Thoracic aorta (tissue), 2 donors: ENCODE measurements at regions not wholly inside any gene's neighbourhood (a gene's known extent, or its start where the extent isn't known, plus 50 kb on each side); places are given as distances from the start of the nearest gene placed in this dataset.

Experiments used
- ATAC-seq: fragments of 150-250 bp; one replicate; pipeline ENCODE4 v1.8.0; 2017; ENCODE audit warnings: low read depth; ENCODE audit not compliant: insufficient number of reproducible peaks, low FRiP score
- DNase-seq: peaks from one replicate; pipeline ENCODE4 v3.0.0-alpha.2; 2020; ENCODE audit warnings: low spot score
- H3K27ac ChIP-seq, 2 donors: fragments of 200-600 bp; sonication (generic); 1 replicate in 1 of 2; 2 replicates in 1 of 2; pipeline ENCODE4 v1.5.1; 2016; ENCODE audit warnings: mild to moderate bottlenecking in 2 of 2, moderate library complexity in 2 of 2
- H3K27me3 ChIP-seq: fragments of 200-600 bp; sonication (generic); replicated peaks from 2 replicates; pipeline ENCODE4 v1.6.0; 2016; ENCODE audit warnings: mild to moderate bottlenecking; ENCODE audit not compliant: insufficient read depth
- H3K36me3 ChIP-seq: fragments of 200-600 bp; sonication (generic); one replicate; pipeline ENCODE4 v1.5.1; 2016
- H3K4me1 ChIP-seq, 2 donors: fragments of 200-600 bp; sonication (generic); 1 replicate in 1 of 2; 2 replicates in 1 of 2; pipeline versions ENCODE4 v1.5.1 to v1.6.0; 2016; ENCODE audit warnings: low read depth in 2 of 2, mild to moderate bottlenecking in 1 of 2; ENCODE audit not compliant: control insufficient read depth in 1 of 2
- H3K4me3 ChIP-seq: fragments of 200-600 bp; sonication (generic); 2 replicates; pipeline ENCODE4 v1.5.1; 2016; ENCODE audit warnings: mild to moderate bottlenecking
- H3K9me3 ChIP-seq: fragments of 200-600 bp; sonication (generic); 2 replicates; pipeline ENCODE4 v1.5.1; 2016
- CTCF ChIP-seq: fragments of 200-600 bp; sonication (generic); IDR thresholded peaks from one replicate; pipeline ENCODE4 v1.5.1; 2019; ENCODE audit warnings: antibody characterized with exemption

- Histone ChIP-seq H3K4me1 (no peaks in the 10 kb centered on the region), H3K4me3 (no peak overlapping the region), H3K27ac (no peak overlapping the region), H3K9me3 (no peaks in the 10 kb centered on the region), H3K27me3 (no peaks in the 10 kb centered on the region), H3K36me3 (no peaks in the 10 kb centered on the region)
- no peak for TF ChIP-seq CTCF
- ATAC-seq: no peak
- no peak for DNase-seq
These were observed 62.3 kb upstream of the FMN2 start for GRCh38 chr1:240029418-240029817.

GRCh38 chr1:240030236-240030635 is 61.4 kb upstream of the FMN2 start:
- Histone ChIP-seq H3K36me3 (no peaks in the 10 kb centered on the region), H3K9me3 (no peaks in the 10 kb centered on the region), H3K4me3 (no peak overlapping the region), H3K4me1 (no peaks in the 10 kb centered on the region), H3K27ac (no peak overlapping the region), H3K27me3 (no peaks in the 10 kb centered on the region)
- no peak for TF ChIP-seq CTCF
- ATAC-seq (no peak), DNase-seq (no peak)

GRCh38 chr1:240031009-240031408 is 60.7 kb upstream of the FMN2 start:
- DNase-seq (no peak), ATAC-seq (no peak)
- H3K4me3 ChIP-seq: no peak overlapping the region
- no peaks in the 10 kb centered on the region for H3K27me3 ChIP-seq
- no peak overlapping the region for H3K27ac ChIP-seq
- TF ChIP-seq CTCF: no peak
- no peaks in the 10 kb centered on the region for H3K36me3 ChIP-seq
- H3K4me1 ChIP-seq: no peaks in the 10 kb centered on the region
- H3K9me3 ChIP-seq: no peaks in the 10 kb centered on the region

- no peak overlapping the region for H3K4me3 ChIP-seq
- no peaks in the 10 kb centered on the region for H3K4me1 ChIP-seq
- H3K27me3 ChIP-seq: no peaks in the 10 kb centered on the region
- no peak overlapping the region for H3K27ac ChIP-seq
- H3K9me3 ChIP-seq: no peaks in the 10 kb centered on the region
- DNase-seq: no peak
- no peaks in the 10 kb centered on the region for H3K36me3 ChIP-seq
- ATAC-seq: no peak
- no peak for TF ChIP-seq CTCF
These were observed 60.3 kb upstream of the FMN2 start for GRCh38 chr1:240031414-240031813.

GRCh38 chr1:240033406-240033805 is 58.3 kb upstream of the FMN2 start:
- H3K9me3 ChIP-seq: no peaks in the 10 kb centered on the region
- DNase-seq: no peak
- no peaks in the 10 kb centered on the region for H3K27me3 ChIP-seq
- TF ChIP-seq CTCF: no peak
- ATAC-seq: no peak
- no peak overlapping the region for H3K27ac ChIP-seq
- no peaks in the 10 kb centered on the region for H3K36me3 ChIP-seq
- H3K4me1 ChIP-seq: no peaks in the 10 kb centered on the region
- no peak overlapping the region for H3K4me3 ChIP-seq
